Activated T-helper 2 cell treated with anti-CD3 and anti-CD28 coated beads, Interferon-gamma antibody, Interleukin-2, Interleukin-4, amounts not matched to agents 10 μg/mL and 5 μg/mL and 100 μg/mL, durations not matched to agents 14 hours and 24 hours and 36 hours (primary cell): ENCODE measurements at regions not wholly inside any gene's neighbourhood (a gene's known extent, or its start where the extent isn't known, plus 50 kb on each side); places are given as distances from the start of the nearest gene placed in this dataset.
"Not testable (repeated sequence)": the region's sequence is repeated elsewhere in the genome, so short reads cannot be mapped to it uniquely, and the experiment has no call there.

ENCODE experiments used
- DNase-seq: peaks from one replicate; pipeline ENCODE4 v3.0.0; 2021; ENCODE audit warnings: low spot score
- H3K27ac Mint-ChIP-seq: one replicate; pipeline ENCODE4 v1.8.0; 2021; ENCODE audit warnings: mixed read lengths
- H3K27me3 Mint-ChIP-seq: one replicate; pipeline ENCODE4 v1.8.0; 2021; ENCODE audit warnings: low read depth, mixed read lengths
- H3K36me3 Mint-ChIP-seq: one replicate; pipeline ENCODE4 v1.8.0; 2021; ENCODE audit warnings: low read depth, mixed read lengths
- H3K4me1 Mint-ChIP-seq: one replicate; pipeline ENCODE4 v1.8.0; 2021; ENCODE audit warnings: low read depth, mixed read lengths
- H3K4me3 Mint-ChIP-seq: one replicate; pipeline ENCODE4 v1.8.0; 2021; ENCODE audit warnings: low read depth, mild to moderate bottlenecking, moderate library complexity, mixed read lengths
- H3K9me3 Mint-ChIP-seq: one replicate; pipeline ENCODE4 v1.8.0; 2021; ENCODE audit warnings: mixed read lengths
- intact Hi-C: fragments of 100-400 bp; cut with micrococcal nuclease; formaldehyde crosslinking; loops from one replicate; pipeline ENCODE4 v1.15.1; 2023

DNA sequence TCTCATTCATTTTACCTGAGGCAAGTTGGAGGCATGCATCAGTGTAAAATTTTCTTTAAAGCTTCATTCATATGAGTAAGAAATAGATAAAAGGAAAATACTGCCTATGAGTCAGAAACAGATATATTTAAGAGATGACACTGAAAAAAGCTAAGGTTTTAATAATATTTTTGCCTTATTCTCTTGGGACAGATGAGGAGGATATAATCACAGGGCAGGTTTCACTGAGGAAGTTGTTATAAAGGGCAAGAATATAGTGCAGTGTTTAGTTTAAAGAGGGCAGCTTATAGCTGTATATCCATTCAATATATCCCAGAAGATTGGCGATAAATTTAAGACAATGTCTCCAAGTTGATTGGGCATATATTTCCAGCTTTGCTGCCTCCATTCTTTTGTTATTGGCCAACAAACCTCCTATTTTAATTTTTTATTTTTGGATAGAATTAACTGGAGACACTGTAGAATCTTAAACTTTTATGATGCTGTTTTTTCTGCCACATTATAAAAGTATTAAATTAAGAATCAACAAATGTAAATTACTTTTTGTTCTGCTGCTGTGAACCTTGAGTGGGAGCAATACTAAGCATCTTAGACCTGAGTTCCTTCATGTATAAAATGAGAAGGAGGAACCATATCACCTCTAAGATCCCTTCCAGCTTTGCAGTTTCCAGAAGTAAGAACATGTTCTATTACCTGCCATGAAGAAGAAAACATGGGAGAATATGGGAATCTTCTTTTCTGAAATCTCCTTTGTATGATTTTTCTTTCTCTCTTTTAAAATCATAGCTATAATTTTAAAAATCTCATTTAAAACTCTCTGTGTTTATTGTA lies 171.6 kb downstream of the S1PR1 start:
- intact Hi-C loops: no loop called here
- Mint-ChIP-seq H3K36me3 (no peaks in the 10 kb centered on the region), H3K9me3 (no peaks in the 10 kb centered on the region)

DNA sequence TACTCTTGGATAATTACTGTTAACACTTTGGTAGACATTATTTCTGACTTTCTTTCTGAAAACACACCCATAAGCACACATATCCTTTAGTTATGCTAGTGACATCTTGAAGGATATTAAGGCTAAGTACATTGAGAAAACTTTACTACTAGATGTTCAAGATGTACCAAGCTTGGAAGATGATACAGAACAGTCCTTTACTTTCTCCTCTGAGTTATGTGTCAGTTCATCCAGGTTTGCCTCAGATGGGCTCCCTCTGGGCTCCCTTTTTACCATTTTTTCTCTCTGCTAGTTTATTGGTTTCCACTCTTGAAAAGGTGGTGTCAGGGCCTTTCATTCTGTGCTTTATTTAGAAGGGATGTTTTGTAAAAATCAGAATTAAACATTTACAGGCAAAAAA lies 172.3 kb downstream of the S1PR1 start:
- Mint-ChIP-seq H3K27me3 (peaks cover 56% of the 10 kb centered on the region), H3K27ac (no peak overlapping the region), H3K9me3 (no peaks in the 10 kb centered on the region), H3K4me3 (no peak overlapping the region), H3K36me3 (no peaks in the 10 kb centered on the region), H3K4me1 (peaks cover 5% of the 10 kb centered on the region)
- intact Hi-C loops: no loop called here
- no peak for DNase-seq

More for the DNA sequence above, 171.6 kb downstream of the S1PR1 start:
- H3K27me3 Mint-ChIP-seq: peaks cover 52% of the 10 kb centered on the region
- no peak for DNase-seq
- no peak overlapping the region for H3K27ac Mint-ChIP-seq
- peaks cover 5% of the 10 kb centered on the region for H3K4me1 Mint-ChIP-seq
- H3K4me3 Mint-ChIP-seq: no peak overlapping the region

DNA sequence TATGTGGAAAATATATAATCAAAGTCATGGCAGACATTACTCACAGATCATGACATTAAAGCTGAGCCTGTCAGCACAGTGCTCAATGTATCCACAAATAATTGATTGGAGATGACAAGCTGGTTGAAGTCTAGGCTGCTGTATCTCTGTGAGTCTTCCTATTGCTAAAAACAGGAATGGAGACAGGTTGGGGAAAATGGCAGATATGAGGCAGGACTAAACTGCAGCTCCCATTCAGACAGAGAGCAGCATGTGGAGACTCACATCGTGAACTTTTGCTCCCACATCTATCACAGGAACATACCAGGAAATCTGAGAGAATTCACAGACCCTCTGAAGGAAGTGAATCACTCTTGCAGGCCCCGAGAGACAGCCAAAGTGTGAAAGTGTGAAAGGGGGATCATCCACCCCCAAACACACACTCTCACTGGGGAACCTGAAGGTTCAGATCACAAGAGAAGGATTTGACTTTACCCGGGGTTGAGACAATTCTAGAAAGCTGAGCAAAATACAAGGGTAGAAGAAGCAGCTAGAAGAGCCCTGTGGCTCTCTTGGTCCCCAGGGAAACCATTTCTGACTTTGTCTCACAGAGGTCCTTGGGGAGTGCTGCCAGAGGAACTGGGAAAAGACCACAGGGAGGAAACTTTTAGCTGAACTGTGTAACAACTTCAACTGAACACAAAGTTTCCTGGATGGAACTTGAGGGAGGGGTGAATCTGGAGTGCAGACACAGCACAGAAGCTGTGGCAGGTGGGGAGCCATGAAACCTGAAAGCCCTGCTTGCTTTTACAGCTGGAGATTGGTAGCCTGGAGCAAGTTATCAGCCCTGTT lies 173.4 kb downstream of the S1PR1 start:
- no peak overlapping the region for H3K4me3 Mint-ChIP-seq
- peaks cover 5% of the 10 kb centered on the region for H3K4me1 Mint-ChIP-seq
- no peaks in the 10 kb centered on the region for H3K36me3 Mint-ChIP-seq
- peaks cover 59% of the 10 kb centered on the region for H3K27me3 Mint-ChIP-seq
- no peaks in the 10 kb centered on the region for H3K9me3 Mint-ChIP-seq
- H3K27ac Mint-ChIP-seq: no peak overlapping the region
- intact Hi-C loops: no loop called here
- no peak for DNase-seq

DNA sequence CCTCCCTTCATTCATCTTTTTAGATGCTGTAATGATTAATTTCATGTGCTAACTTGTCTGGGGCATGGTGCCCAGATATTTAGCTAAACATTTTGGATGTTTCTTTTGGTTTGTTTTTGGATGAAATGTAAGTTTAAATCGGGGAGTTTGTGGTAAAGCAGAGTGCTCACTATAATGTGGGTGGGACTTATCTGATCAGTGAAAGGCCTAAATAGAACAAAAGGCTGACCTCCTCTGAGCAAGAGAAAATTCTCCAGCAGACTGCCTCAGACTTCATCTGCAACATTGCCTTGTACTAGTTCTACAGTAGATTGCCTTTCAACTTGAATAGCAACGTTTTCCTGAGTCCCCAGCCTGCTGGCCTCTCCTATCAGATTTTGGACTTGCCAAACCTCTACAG lies 183.6 kb downstream of the S1PR1 start:
- Mint-ChIP-seq H3K4me3 (no peak overlapping the region), H3K9me3 (peaks cover 4% of the 10 kb centered on the region), H3K4me1 (peaks cover 2% of the 10 kb centered on the region), H3K36me3 (no peaks in the 10 kb centered on the region), H3K27ac (no peak overlapping the region), H3K27me3 (peaks cover 23% of the 10 kb centered on the region)
- intact Hi-C loops: no loop called here
- no peak for DNase-seq

DNA sequence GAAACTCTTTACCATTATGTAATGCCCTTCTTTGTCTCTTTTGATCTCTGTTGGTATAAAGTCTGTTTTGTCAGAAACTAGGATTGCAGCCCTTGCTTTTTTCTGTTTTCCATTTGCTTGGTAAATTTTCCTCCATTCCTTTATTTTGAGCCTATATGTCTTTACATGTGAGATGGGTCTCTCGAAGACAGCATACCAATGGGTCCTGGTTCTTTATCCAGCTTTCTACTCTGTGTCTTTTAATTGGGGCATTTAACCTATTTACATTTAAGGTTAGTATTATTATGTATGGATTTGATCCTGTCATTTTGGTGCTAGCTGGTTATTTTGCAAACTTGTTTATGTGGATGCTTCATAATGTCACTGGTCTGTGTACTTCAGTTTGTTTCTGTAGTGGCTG lies 191.3 kb downstream of the S1PR1 start:
- H3K4me3 Mint-ChIP-seq, H3K9me3 Mint-ChIP-seq, intact Hi-C loops, DNase-seq, H3K36me3 Mint-ChIP-seq, H3K27ac Mint-ChIP-seq, H3K4me1 Mint-ChIP-seq: not testable (repeated sequence)
- peaks cover 55% of the 10 kb centered on the region for H3K27me3 Mint-ChIP-seq

DNA sequence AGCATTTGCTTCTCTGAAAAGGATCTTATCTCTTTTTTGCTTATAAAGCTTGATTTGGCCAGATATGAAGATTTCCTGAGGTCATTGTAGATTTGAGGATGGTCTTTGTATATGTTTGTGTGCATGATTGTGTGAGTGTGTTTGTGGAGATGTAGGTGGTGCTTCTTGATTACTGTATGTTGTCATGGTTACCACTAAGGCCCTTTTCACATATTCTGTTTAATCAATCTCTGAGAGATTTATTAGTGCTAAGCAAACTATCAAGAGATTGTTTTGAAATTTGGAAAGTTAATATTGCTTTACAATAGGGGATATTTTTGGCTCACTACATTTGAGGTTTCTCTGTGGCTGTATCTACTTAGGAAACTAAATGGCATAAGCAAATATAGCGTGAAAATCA lies 191.7 kb downstream of the S1PR1 start:
- intact Hi-C loops: no loop called here
- no peak overlapping the region for H3K4me3 Mint-ChIP-seq
- DNase-seq: no peak
- no peak overlapping the region for H3K27ac Mint-ChIP-seq
- H3K27me3 Mint-ChIP-seq: peaks cover 60% of the 10 kb centered on the region
- H3K4me1 Mint-ChIP-seq: no peaks in the 10 kb centered on the region
- no peaks in the 10 kb centered on the region for H3K36me3 Mint-ChIP-seq
- H3K9me3 Mint-ChIP-seq: peaks cover under 1% of the 10 kb centered on the region

DNA sequence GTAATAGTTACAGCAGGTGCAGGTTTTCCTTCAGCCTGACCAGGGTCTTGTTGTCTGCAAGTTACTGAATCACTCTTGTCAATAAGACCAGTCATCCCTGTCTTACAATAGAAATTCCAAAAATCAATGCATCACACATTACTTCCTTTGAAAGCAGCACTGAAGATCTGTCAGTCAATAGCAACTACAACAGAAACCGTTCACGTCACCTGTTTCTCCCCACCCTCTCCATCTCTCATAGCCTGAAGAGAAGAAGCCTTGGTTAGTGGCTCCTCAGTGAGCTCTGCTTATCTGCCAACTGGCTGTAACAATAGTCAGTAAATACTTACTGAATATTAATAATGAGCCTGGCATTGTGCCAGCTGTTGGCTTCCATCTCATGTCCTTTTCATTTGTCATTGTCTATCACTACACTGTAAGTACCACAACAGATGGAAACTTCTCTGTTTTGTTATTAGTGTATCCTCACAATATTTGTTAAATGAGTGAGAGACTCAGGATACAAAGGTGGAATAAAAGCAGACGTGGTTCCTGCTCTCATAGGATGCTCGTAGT lies 195.2 kb downstream of the S1PR1 start:
- H3K27ac Mint-ChIP-seq: no peak overlapping the region
- H3K4me3 Mint-ChIP-seq: no peak overlapping the region
- intact Hi-C loops: no loop called here
- H3K27me3 Mint-ChIP-seq: peaks cover 39% of the 10 kb centered on the region
- H3K36me3 Mint-ChIP-seq: no peaks in the 10 kb centered on the region
- DNase-seq: no peak
- peaks cover 5% of the 10 kb centered on the region for H3K4me1 Mint-ChIP-seq
- H3K9me3 Mint-ChIP-seq: no peaks in the 10 kb centered on the region

DNA sequence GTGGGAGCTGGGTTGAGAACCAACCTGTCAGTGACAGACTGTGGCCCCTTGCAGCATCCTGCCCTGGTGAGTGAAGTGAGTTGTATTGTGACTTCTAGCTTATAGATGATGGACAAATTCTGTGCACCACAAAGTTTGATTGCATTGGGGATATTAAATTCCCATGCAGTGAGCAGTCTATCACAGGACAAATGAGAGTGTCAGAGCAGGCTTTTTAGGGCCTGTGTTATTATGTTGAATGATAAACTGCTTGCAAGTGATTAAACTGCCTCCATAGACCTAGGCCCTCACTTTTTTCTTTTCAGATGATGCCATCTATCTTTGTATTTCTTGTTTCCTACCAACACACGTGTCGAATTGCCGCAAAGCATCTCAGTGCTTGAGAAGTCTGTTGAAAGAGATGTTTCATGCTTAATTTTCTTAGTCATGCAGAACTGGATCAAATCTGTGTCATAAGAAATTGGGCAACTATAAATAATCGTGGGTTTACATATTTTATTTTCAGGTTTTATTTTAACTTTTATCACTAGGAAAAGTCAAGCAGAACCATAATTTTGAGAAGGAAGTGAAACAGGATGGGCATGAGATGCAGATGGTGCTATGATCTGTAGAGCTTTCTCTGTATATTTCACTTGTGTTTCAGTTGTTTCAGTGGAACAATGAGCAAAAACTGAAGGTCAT lies 199.2 kb downstream of the S1PR1 start:
- H3K4me1 Mint-ChIP-seq: peaks cover 5% of the 10 kb centered on the region
- peaks cover 50% of the 10 kb centered on the region for H3K27me3 Mint-ChIP-seq
- H3K27ac Mint-ChIP-seq: no peak overlapping the region
- H3K9me3 Mint-ChIP-seq: no peaks in the 10 kb centered on the region
- intact Hi-C loops: no loop called here
- DNase-seq: no peak
- no peak overlapping the region for H3K4me3 Mint-ChIP-seq
- H3K36me3 Mint-ChIP-seq: no peaks in the 10 kb centered on the region

DNA sequence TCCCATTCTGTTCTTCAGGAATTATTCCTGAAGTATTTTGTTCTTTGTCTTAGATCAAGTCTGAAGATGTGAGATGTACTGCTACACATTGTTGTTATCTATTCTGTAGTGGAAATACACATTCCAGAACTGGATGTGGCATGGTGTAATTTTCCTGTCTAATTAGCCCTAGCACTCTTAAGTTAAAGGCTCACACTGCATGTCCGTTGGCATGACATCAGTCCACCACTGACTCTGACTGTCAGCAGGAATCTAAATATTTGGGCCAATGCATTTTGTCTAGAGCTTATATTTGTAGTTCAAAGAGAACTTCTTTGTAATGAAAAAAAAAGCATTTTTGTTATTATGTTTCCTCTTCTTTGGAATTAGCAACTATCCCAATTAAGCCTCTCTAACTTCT lies 201.0 kb downstream of the S1PR1 start:
- H3K36me3 Mint-ChIP-seq: no peaks in the 10 kb centered on the region
- DNase-seq: no peak
- H3K4me1 Mint-ChIP-seq: peaks cover 5% of the 10 kb centered on the region
- intact Hi-C loops: loop anchor here (1.0 kb wide), 1 partner anchor 128 kb away; no protein-coding TSS in a partner anchor
- no peak overlapping the region for H3K4me3 Mint-ChIP-seq
- no peak overlapping the region for H3K27ac Mint-ChIP-seq
- peaks cover 44% of the 10 kb centered on the region for H3K27me3 Mint-ChIP-seq
- H3K9me3 Mint-ChIP-seq: no peaks in the 10 kb centered on the region

DNA sequence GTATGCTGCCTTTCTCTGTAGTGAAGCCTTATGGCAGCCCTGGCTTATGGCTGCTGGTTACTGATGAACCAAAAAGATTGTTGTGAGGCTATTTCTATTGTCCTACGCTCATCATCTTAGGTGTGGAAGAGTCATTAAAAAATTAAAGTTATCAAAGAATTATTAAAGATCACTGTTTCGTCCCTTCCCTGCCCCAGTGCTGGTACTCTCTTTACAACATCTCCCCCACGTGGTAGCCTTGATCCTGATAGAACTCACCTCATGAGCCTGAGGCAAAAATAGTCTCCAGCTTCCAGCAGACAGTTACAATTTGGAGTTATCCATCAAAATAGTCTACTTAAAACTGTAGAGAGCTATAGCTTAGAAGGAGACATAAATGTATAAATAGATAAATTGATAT lies 201.5 kb downstream of the S1PR1 start:
- H3K4me1 Mint-ChIP-seq: peaks cover 5% of the 10 kb centered on the region
- DNase-seq: no peak
- H3K36me3 Mint-ChIP-seq: no peaks in the 10 kb centered on the region
- intact Hi-C loops: loop anchor here (1.0 kb wide), 1 partner anchor 129 kb away; no protein-coding TSS in a partner anchor
- no peaks in the 10 kb centered on the region for H3K9me3 Mint-ChIP-seq
- peaks cover 40% of the 10 kb centered on the region for H3K27me3 Mint-ChIP-seq
- no peak overlapping the region for H3K4me3 Mint-ChIP-seq
- no peak overlapping the region for H3K27ac Mint-ChIP-seq

DNA sequence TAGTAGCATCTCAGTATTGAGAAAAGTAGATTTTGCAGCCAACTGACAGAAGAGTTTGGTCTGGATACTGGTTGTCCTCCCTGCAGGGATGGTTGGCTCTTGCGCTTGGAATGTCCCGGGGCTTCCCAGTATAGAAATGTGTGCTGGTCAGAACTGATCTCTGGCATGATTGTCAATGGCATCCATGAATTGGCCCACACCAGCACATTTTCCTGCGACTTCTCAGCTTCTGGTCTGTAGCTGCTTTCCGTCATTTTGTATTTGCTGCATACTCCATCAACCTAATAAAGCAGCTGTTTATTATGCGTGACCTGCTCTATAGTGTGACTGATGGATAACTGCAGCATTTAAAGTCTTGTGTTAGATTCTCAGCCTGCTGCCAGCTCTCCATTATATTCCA lies 203.7 kb downstream of the S1PR1 start:
- intact Hi-C loops: loop anchor here (10.0 kb wide), 1 partner anchor 516 kb away; no protein-coding TSS in a partner anchor
- H3K36me3 Mint-ChIP-seq: no peaks in the 10 kb centered on the region
- H3K4me1 Mint-ChIP-seq: peaks cover 5% of the 10 kb centered on the region
- no peak for DNase-seq
- H3K4me3 Mint-ChIP-seq: no peak overlapping the region
- H3K9me3 Mint-ChIP-seq: no peaks in the 10 kb centered on the region
- peaks cover 50% of the 10 kb centered on the region for H3K27me3 Mint-ChIP-seq
- no peak overlapping the region for H3K27ac Mint-ChIP-seq

DNA sequence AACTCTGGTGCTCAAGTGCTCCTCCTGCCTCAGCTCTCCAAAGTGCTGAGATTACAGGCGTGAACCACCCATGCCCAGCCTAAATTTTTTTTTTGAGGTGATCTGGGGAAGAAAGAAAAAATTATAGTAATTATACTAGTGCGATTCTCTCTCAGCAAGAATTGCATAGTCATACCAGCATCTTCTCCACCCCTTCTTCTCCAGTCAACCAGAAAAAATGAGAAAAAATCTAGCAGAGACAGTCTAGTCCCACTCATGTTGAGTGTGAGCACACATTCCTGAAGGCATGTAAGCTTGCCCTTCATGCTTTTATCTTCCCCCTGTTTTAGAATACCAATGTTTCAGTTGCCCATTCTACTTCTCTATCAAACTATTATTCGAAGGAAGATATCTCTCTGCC lies 207.6 kb downstream of the S1PR1 start:
- H3K9me3 Mint-ChIP-seq: no peaks in the 10 kb centered on the region
- intact Hi-C loops: loop anchor here (10.0 kb wide), 1 partner anchor 520 kb away; no protein-coding TSS in a partner anchor

More for the DNA sequence above, 207.6 kb downstream of the S1PR1 start:
- no peak overlapping the region for H3K27ac Mint-ChIP-seq
- no peaks in the 10 kb centered on the region for H3K4me1 Mint-ChIP-seq
- H3K36me3 Mint-ChIP-seq: no peaks in the 10 kb centered on the region
- DNase-seq: no peak
- H3K27me3 Mint-ChIP-seq: peaks cover 54% of the 10 kb centered on the region
- no peak overlapping the region for H3K4me3 Mint-ChIP-seq
